Uterus (tissue), 2 donors: ENCODE measurements at regions not wholly inside any gene's neighbourhood (a gene's known extent, or its start where the extent isn't known, plus 50 kb on each side); places are given as distances from the start of the nearest gene placed in this dataset.

ENCODE experiments used
- CTCF ChIP-seq, 4 experiments: fragments of 200-600 bp in 2 of 4; fragments of 450-650 bp in 2 of 4; sonication (generic) in 2 of 4; IDR thresholded peaks; one replicate each; pipeline ENCODE4 v1.5.1; 2016 to 2019; ENCODE audit warnings: antibody characterized with exemption in 4 of 4, mild to moderate bottlenecking in 2 of 4, moderate library complexity in 1 of 4
- POLR2A ChIP-seq, 2 donors: fragments of 450-650 bp; IDR thresholded peaks; one replicate each; pipeline ENCODE4 v1.6.1; 2016; ENCODE audit warnings: antibody characterized with exemption in 2 of 2, mild to moderate bottlenecking in 1 of 2, moderate library complexity in 1 of 2

GRCh38 chr9:29514862-29515261 lies 1941.6 kb upstream of the C9orf72 start:
- TF ChIP-seq CTCF (IDR thresholded peaks at IDR 0.05) (no peak), POLR2A (IDR thresholded peaks at IDR 0.05) (no peak)
